HG03139 (cell line): ENCODE measurements at regions not wholly inside any gene's neighbourhood (a gene's known extent, or its start where the extent isn't known, plus 50 kb on each side); places are given as distances from the start of the nearest gene placed in this dataset.
A peak's percentile ranks its signal among the peaks of the same experiment; 100 is the strongest.

Source experiments
- ATAC-seq: cut with Tn5 transposase; IDR thresholded peaks from one replicate; pipeline ENCODE4 v1.9.1; 2021; ENCODE audit not compliant: unreplicated experiment

GRCh38 chr4:128364565-128364964 is 77.0 kb upstream of the PGRMC2 start:
- ATAC-seq: no peak

- ATAC-seq: no peak
Observed at GRCh38 chr4:128363966-128364365, 76.4 kb upstream of the PGRMC2 start.

GRCh38 chr4:128362760-128363159 is 75.1 kb upstream of the PGRMC2 start:
- no peak for ATAC-seq

- no peak for ATAC-seq
Observed at GRCh38 chr4:128359422-128359821, 71.8 kb upstream of the PGRMC2 start.

- ATAC-seq: no peak
Observed at GRCh38 chr4:128358913-128359279, 71.3 kb upstream of the PGRMC2 start.

- ATAC-seq: no peak
Observed at GRCh38 chr4:128358231-128358912, 70.8 kb upstream of the PGRMC2 start.

- ATAC-seq: no peak
Observed at GRCh38 chr4:128357286-128357685, 69.7 kb upstream of the PGRMC2 start.

GRCh38 chr4:128355305-128355704 is 67.7 kb upstream of the PGRMC2 start:
- peak; percentile 89 for ATAC-seq

- no peak for ATAC-seq
Observed at GRCh38 chr4:128354205-128354821, 66.7 kb upstream of the PGRMC2 start.

- no peak for ATAC-seq
Observed at GRCh38 chr4:128353791-128354190, 66.2 kb upstream of the PGRMC2 start.

- ATAC-seq: no peak
Observed at GRCh38 chr4:128351502-128351901, 63.9 kb upstream of the PGRMC2 start.

GRCh38 chr4:128350449-128351045 is 62.9 kb upstream of the PGRMC2 start:
- ATAC-seq: no peak

- ATAC-seq: no peak
Observed at GRCh38 chr4:128349921-128350320, 62.3 kb upstream of the PGRMC2 start.

GRCh38 chr4:128347930-128348660 is 60.5 kb upstream of the PGRMC2 start:
- no peak for ATAC-seq

- no peak for ATAC-seq
Observed at GRCh38 chr4:128347175-128347868, 59.7 kb upstream of the PGRMC2 start.

GRCh38 chr4:128346054-128346716 is 58.6 kb upstream of the PGRMC2 start:
- no peak for ATAC-seq

GRCh38 chr4:128345650-128346049 is 58.0 kb upstream of the PGRMC2 start:
- ATAC-seq: no peak

- no peak for ATAC-seq
Observed at GRCh38 chr4:128342762-128343161, 55.1 kb upstream of the PGRMC2 start.

- no peak for ATAC-seq
Observed at GRCh38 chr4:128341634-128342033, 54.0 kb upstream of the PGRMC2 start.

GRCh38 chr4:128338634-128339355 is 51.2 kb upstream of the PGRMC2 start:
- ATAC-seq: no peak
